HG02852 (cell line): ENCODE measurements at regions not wholly inside any gene's neighbourhood (a gene's known extent, or its start where the extent isn't known, plus 50 kb on each side); places are given as distances from the start of the nearest gene placed in this dataset.

Experiments used
- ATAC-seq: cut with Tn5 transposase; IDR thresholded peaks from one replicate; pipeline ENCODE4 v1.9.1; 2021; ENCODE audit warnings: mild to moderate bottlenecking, moderate library complexity; ENCODE audit not compliant: unreplicated experiment

- ATAC-seq, result no peak
Measured at GRCh38 chr17:56083475-56083874, 69.8 kb upstream of the ANKFN1 start.

DNA sequence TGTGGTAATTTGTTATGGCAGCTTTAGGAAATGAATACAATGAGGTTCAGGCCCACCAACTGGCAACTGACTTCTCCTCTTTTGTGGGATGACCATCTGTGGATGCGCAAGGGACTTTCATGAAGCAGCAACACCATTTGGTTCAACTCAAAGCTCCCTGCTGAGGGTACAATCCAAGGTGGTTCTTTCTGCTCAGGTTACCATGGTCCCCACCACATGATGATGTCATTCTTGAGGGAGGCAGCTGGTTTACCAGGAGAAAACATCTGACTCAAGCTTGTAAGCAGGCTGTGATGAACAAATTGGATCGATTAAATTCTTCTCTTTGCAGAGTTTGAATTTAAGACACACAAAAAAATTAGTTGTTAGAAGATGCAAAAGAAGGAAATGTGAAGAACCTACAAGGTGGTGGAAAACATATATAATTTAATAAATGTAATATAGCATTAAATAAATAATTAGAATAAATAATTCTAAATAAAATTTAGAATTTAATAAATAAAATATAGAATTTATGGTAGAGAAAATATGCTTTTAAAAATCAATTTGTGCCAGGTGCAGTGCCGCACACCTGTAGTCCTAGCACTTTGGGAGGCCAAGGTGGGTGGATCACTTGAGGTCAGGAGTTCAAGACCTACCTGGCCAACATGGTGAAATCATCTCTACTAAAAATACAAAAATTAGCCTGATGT, 67.6 kb upstream of the ANKFN1 start:
- no peak for ATAC-seq

- ATAC-seq, result no peak
Measured at GRCh38 chr17:56087199-56087598, 66.1 kb upstream of the ANKFN1 start.

GRCh38 chr17:56096026-56096810, 57.1 kb upstream of the ANKFN1 start:
- no peak for ATAC-seq

DNA sequence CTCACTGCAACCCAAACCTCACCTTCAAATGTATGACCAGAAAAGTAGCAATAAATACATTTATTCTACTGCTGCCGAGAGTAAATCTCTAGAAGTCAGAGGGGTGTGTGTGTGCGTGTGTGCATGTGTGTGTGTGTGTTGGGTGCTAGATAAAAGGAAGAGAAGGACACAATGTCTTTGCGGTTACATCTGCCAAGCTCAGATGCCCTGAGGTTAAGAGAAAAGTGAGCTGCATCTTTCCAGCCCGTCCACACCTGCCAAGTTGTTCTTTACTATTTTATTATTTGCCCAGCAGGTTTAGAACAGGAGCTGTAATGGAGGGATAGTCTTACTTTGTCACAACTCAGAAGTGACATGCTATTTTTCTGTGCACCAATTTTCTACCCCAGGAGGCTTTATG, 54.5 kb upstream of the ANKFN1 start:
- ATAC-seq, result no peak

DNA sequence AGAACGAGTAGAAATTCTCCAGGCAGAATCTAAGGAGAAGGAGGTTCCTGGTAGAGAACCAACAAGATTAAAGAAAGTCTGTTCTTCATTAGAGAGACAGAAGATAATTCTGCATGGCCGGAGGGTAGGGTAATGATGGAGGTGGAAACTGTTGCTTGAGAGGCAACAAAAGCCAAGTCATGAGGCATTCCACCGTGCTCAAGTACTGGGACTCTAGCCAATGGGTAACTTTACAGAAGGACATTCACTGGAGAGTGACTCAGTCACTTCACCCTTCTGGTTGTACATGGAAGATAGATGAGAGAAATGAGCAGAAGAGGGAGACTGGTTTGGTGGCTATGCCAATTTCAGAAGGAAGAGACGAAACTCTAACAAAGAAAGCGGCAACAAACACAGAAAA, 53.6 kb upstream of the ANKFN1 start:
- ATAC-seq, result no peak
